ENCODE measurements at regions not wholly inside any gene's neighbourhood (a gene's known extent, or its start where the extent isn't known, plus 50 kb on each side); places are given as distances from the start of the nearest gene placed in this dataset.

- H3K56ac ChIP-seq (ENCODE audit: extremely low read depth, insufficient read depth, low read length) = no peak overlapping the region
- no peak overlapping the region for H2AK9ac ChIP-seq (replicated peaks; ENCODE audit: low read depth, low read length, poor library complexity)
- no peak overlapping the region for H3K9ac ChIP-seq (ENCODE audit: low read depth, low read length)
- H2BK15ac ChIP-seq (ENCODE audit: low read depth, low read length) = peak overlapping the region; percentile 7; the same call in 1 of the 3 replicates
- H3K27ac ChIP-seq (ENCODE audit: insufficient read depth, low read length) = peak overlapping the region; percentile 53; the same call in 1 of the 2 replicates
- no peak overlapping the region; the same call in 1 of the 2 replicates for H3K23ac ChIP-seq (ENCODE audit: low read depth, low read length)
- dilution Hi-C loops (cut with HindIII; ENCODE audit: low sequenced_read_pairs, unreplicated experiment) (no loop called here), in situ Hi-C loops (cut with MboI; ENCODE audit: low sequenced_read_pairs) (no loop called here), intact Hi-C loops (cut with micrococcal nuclease) (loop anchor here (2.0 to 10.0 kb wide), 2 partner anchors 102 to 360 kb away; no protein-coding TSS in a partner anchor)
- H3K9me1 ChIP-seq (ENCODE audit: insufficient read depth, low read length) = peaks cover 8% of the 10 kb centered on the region
- DNase-seq = peak; percentile 59
- H4K8ac ChIP-seq (ENCODE audit: low read depth in 2 of 2, low read length in 2 of 2) = peak overlapping the region; percentile 32 to 39; a peak in 2 of 4 replicates
- H3K18ac ChIP-seq (ENCODE audit: low read depth, low read length) = peak overlapping the region; percentile 14; the same call in 1 of the 2 replicates
- POLR2A ChIA-PET (ENCODE audit: unreplicated experiment) = no interaction called here
- no peak overlapping the region for H2AFZ ChIP-seq (replicated peaks; ENCODE audit: low read length, poor library complexity)
- peak overlapping the region; percentile 48 for H3K4ac ChIP-seq (ENCODE audit: low read depth, low read length)
- CTCF ChIA-PET = interaction anchor here (0.8 to 1.2 kb wide), 3 partner anchors 10 to 32 kb away, joined by 3 to 4 read pairs (median 3); no protein-coding TSS in a partner anchor
- H3K14ac ChIP-seq (replicated peaks; ENCODE audit: low read depth, low read length) = no peak overlapping the region
- H3K4me1 ChIP-seq (ENCODE audit: control insufficient read depth, insufficient read depth, low read length) = peaks cover 20% of the 10 kb centered on the region
- no peak overlapping the region for H2AK5ac ChIP-seq (ENCODE audit: low read depth, low read length)
- no peaks in the 10 kb centered on the region for H3K27me3 ChIP-seq (ENCODE audit: control insufficient read depth, insufficient read depth, low read length)
- ATAC-seq (ENCODE audit: low read depth) = 0 out of 2 replicates have a peak, but pooled peaks have one; percentile 16
- WGBS, 2 experiments (ENCODE audit: extremely low coverage in 2 of 2, insufficient read length in 1 of 2) = no CpG with 5 or more reads among the region's 4 CpGs
- no peaks in the 10 kb centered on the region for H3K9me3 ChIP-seq (ENCODE audit: control insufficient read depth, insufficient read depth, low read length)
- peak overlapping the region; percentile 41 for H4K91ac ChIP-seq (ENCODE audit: insufficient read depth, low read depth, low read length)
- 0 out of 2 replicates have a peak overlapping the region, but pooled peaks have one; percentile 12 for H2BK120ac ChIP-seq (ENCODE audit: low read depth, low read length)
- no TSS peak for BruUV-seq (replicated peaks)
- no peaks in the 10 kb centered on the region for H3K36me3 ChIP-seq (ENCODE audit: control insufficient read depth, insufficient read depth, low read length)
- peak overlapping the region; percentile 18; the same call in 1 of the 2 replicates for H2BK20ac ChIP-seq (ENCODE audit: low read depth, low read length)
- H4K20me1 ChIP-seq (ENCODE audit: insufficient read depth, low read length) = no peaks in the 10 kb centered on the region
- no peak overlapping the region for H3K4me2 ChIP-seq (ENCODE audit: low read depth, low read length)
- no peak overlapping the region for H3K4me3 ChIP-seq (ENCODE audit: insufficient read depth, low read depth, low read length)
- no peak overlapping the region for H4K5ac ChIP-seq (ENCODE audit: low read depth, low read length)
- H3K79me1 ChIP-seq (ENCODE audit: low read depth in 1 of 2, low read length in 2 of 2) = no peaks in the 10 kb centered on the region
- H2BK5ac ChIP-seq (ENCODE audit: low read depth, low read length, poor library complexity, severe bottlenecking) = peak overlapping the region; percentile 88
- TF ChIP-seq MAFK (IDR thresholded peaks at IDR 0.05; ENCODE audit: low read depth, low read length) (no peak), RAD21 (IDR thresholded peaks at IDR 0.05; ENCODE audit: low read length) (no peak), CEBPB (IDR thresholded peaks at IDR 0.05; ENCODE audit: low read depth, low read length) (0 out of 2 replicates have a peak, but pooled peaks have one; percentile 7), FOS (IDR thresholded peaks at IDR 0.05; ENCODE audit: low read depth, low read length) (no peak), NFE2L2 (IDR thresholded peaks at IDR 0.05; ENCODE audit: low read depth, low read length) (no peak), RCOR1 (IDR thresholded peaks at IDR 0.05; ENCODE audit: insufficient replicate concordance, low read length) (no peak), ELK1 (IDR thresholded peaks at IDR 0.05; ENCODE audit: borderline replicate concordance, low read depth, low read length) (no peak), MAZ (IDR thresholded peaks at IDR 0.05; ENCODE audit: borderline replicate concordance, low read depth, low read length) (no peak), POLR2A (IDR thresholded peaks at IDR 0.05; ENCODE audit: low read depth, low read length) (no peak), USF2 (IDR thresholded peaks at IDR 0.05; ENCODE audit: low read depth, low read length) (no peak), CTCF (conservative IDR thresholded peaks at IDR 0.05; ENCODE audit: low read depth, low read length) (no peak), MXI1 (IDR thresholded peaks at IDR 0.05; ENCODE audit: borderline replicate concordance, low read depth, low read length) (no peak), BHLHE40 (IDR thresholded peaks at IDR 0.05; ENCODE audit: low read depth, low read length) (peak; percentile 54; the same call in 1 of the 2 replicates), RFX5 (IDR thresholded peaks at IDR 0.05; ENCODE audit: low read depth, low read length) (no peak)
These were observed 80.5 kb upstream of the RALGPS2 start for GRCh38 chr1:178644308-178645120.
